H1 (cell line): ENCODE measurements at regions not wholly inside any gene's neighbourhood (a gene's known extent, or its start where the extent isn't known, plus 50 kb on each side); places are given as distances from the start of the nearest gene placed in this dataset.
A peak's percentile ranks its signal among the peaks of the same experiment; 100 is the strongest.

Source experiments
- ASH2L ChIP-seq: fragments of 200-600, 300-600 bp; sonication (generic); IDR thresholded peaks from one replicate; pipeline ENCODE4 v1.7.1; 2017; ENCODE audit warnings: low read length
- BCL11A ChIP-seq, 2 experiments: IDR thresholded peaks; one replicate each; pipeline ENCODE4 v1.6.1; 2011; ENCODE audit warnings: low read depth in 2 of 2, low read length in 2 of 2, mild to moderate bottlenecking in 2 of 2
- JUN ChIP-seq: IDR thresholded peaks from 2 replicates; pipeline ENCODE4 v1.6.1; 2011; ENCODE audit warnings: low read depth, mild to moderate bottlenecking, improper control_type of control experiment, low read length
- NANOG ChIP-seq: IDR thresholded peaks from 2 replicates; pipeline ENCODE4 v1.6.1; 2011; ENCODE audit warnings: low read length, low read depth, mild to moderate bottlenecking, inconsistent platforms; ENCODE audit not compliant: insufficient read depth, poor library complexity, severe bottlenecking
- POU5F1 ChIP-seq: IDR thresholded peaks from 2 replicates; pipeline ENCODE4 v1.6.1; 2011; ENCODE audit warnings: low read depth, mild to moderate bottlenecking, low read length, moderate library complexity
- RFX5 ChIP-seq: IDR thresholded peaks from 2 replicates; pipeline ENCODE4 v1.6.1; 2011; ENCODE audit warnings: low read depth, low read length, improper control_type of control experiment, borderline replicate concordance
- SP1 ChIP-seq: IDR thresholded peaks from 2 replicates; pipeline ENCODE4 v1.6.1; 2011; ENCODE audit warnings: low read depth, low read length
- TAF1 ChIP-seq: IDR thresholded peaks from 2 replicates; pipeline ENCODE4 v1.6.1; 2011; ENCODE audit warnings: mild to moderate bottlenecking, low read depth, low read length
- TCF12 ChIP-seq: IDR thresholded peaks from 2 replicates; pipeline ENCODE4 v1.6.1; 2011; ENCODE audit warnings: low read depth, mild to moderate bottlenecking, low read length
- TF ChIP-seq, protein P1 (sequence below): fragments of 300-600 bp; sonication (generic); IDR thresholded peaks from 2 replicates; pipeline ENCODE4 v1.7.1; 2012; ENCODE audit warnings: low read length, moderate library complexity, mild to moderate bottlenecking, inconsistent platforms; ENCODE audit not compliant: insufficient replicate concordance
- TF ChIP-seq, protein P2 (sequence below): IDR thresholded peaks from 2 replicates; pipeline ENCODE4 v1.6.1; 2011; ENCODE audit warnings: low read length, improper control_type of control experiment

DNA sequence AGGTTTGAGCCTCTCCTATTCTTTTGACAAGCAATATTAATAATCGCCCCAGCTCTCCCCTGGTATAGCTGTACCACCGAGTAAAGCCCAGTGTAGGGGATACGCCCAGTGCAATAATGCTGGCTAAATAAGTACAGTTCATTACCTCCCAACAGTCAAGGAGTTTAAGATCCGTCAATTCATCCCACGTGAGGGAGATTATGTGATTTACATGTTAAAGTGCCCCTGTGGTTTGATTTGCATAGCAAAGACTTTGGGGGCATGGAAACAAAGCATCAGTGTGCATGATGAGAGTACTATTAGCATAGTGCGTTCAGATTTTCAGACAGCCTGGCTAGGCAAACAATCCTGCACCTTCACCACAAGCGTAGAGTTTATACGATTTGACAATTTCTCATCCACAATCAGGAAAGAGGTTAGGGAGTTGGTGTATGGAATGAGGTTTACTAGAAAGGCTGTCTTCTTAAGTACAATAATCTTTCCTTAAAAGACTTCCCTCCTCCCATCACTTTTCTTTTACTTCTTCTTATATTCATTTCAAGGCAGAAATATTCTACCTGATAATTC lies 754.0 kb downstream of the DIAPH3 start (continued):
- TF ChIP-seq, protein P1, sequence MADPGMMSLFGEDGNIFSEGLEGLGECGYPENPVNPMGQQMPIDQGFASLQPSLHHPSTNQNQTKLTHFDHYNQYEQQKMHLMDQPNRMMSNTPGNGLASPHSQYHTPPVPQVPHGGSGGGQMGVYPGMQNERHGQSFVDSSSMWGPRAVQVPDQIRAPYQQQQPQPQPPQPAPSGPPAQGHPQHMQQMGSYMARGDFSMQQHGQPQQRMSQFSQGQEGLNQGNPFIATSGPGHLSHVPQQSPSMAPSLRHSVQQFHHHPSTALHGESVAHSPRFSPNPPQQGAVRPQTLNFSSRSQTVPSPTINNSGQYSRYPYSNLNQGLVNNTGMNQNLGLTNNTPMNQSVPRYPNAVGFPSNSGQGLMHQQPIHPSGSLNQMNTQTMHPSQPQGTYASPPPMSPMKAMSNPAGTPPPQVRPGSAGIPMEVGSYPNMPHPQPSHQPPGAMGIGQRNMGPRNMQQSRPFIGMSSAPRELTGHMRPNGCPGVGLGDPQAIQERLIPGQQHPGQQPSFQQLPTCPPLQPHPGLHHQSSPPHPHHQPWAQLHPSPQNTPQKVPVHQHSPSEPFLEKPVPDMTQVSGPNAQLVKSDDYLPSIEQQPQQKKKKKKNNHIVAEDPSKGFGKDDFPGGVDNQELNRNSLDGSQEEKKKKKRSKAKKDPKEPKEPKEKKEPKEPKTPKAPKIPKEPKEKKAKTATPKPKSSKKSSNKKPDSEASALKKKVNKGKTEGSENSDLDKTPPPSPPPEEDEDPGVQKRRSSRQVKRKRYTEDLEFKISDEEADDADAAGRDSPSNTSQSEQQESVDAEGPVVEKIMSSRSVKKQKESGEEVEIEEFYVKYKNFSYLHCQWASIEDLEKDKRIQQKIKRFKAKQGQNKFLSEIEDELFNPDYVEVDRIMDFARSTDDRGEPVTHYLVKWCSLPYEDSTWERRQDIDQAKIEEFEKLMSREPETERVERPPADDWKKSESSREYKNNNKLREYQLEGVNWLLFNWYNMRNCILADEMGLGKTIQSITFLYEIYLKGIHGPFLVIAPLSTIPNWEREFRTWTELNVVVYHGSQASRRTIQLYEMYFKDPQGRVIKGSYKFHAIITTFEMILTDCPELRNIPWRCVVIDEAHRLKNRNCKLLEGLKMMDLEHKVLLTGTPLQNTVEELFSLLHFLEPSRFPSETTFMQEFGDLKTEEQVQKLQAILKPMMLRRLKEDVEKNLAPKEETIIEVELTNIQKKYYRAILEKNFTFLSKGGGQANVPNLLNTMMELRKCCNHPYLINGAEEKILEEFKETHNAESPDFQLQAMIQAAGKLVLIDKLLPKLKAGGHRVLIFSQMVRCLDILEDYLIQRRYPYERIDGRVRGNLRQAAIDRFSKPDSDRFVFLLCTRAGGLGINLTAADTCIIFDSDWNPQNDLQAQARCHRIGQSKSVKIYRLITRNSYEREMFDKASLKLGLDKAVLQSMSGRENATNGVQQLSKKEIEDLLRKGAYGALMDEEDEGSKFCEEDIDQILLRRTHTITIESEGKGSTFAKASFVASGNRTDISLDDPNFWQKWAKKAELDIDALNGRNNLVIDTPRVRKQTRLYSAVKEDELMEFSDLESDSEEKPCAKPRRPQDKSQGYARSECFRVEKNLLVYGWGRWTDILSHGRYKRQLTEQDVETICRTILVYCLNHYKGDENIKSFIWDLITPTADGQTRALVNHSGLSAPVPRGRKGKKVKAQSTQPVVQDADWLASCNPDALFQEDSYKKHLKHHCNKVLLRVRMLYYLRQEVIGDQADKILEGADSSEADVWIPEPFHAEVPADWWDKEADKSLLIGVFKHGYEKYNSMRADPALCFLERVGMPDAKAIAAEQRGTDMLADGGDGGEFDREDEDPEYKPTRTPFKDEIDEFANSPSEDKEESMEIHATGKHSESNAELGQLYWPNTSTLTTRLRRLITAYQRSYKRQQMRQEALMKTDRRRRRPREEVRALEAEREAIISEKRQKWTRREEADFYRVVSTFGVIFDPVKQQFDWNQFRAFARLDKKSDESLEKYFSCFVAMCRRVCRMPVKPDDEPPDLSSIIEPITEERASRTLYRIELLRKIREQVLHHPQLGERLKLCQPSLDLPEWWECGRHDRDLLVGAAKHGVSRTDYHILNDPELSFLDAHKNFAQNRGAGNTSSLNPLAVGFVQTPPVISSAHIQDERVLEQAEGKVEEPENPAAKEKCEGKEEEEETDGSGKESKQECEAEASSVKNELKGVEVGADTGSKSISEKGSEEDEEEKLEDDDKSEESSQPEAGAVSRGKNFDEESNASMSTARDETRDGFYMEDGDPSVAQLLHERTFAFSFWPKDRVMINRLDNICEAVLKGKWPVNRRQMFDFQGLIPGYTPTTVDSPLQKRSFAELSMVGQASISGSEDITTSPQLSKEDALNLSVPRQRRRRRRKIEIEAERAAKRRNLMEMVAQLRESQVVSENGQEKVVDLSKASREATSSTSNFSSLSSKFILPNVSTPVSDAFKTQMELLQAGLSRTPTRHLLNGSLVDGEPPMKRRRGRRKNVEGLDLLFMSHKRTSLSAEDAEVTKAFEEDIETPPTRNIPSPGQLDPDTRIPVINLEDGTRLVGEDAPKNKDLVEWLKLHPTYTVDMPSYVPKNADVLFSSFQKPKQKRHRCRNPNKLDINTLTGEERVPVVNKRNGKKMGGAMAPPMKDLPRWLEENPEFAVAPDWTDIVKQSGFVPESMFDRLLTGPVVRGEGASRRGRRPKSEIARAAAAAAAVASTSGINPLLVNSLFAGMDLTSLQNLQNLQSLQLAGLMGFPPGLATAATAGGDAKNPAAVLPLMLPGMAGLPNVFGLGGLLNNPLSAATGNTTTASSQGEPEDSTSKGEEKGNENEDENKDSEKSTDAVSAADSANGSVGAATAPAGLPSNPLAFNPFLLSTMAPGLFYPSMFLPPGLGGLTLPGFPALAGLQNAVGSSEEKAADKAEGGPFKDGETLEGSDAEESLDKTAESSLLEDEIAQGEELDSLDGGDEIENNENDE, result peak; percentile 83
- TF ChIP-seq TCF12 (peak; percentile 76; the same call in 1 of the 2 replicates), NANOG (peak; percentile 94), JUN (no peak), RFX5 (no peak), BCL11A (IDR thresholded peaks at IDR 0.05; ENCODE audit: low read depth in 2 of 2, low read length in 2 of 2) (peak in 1 of 2 experiments; percentile 91), SP1 (peak; percentile 72), POU5F1 (peak; percentile 99), TAF1 (no peak), ASH2L (peak; percentile 39)
- TF ChIP-seq, protein P2, sequence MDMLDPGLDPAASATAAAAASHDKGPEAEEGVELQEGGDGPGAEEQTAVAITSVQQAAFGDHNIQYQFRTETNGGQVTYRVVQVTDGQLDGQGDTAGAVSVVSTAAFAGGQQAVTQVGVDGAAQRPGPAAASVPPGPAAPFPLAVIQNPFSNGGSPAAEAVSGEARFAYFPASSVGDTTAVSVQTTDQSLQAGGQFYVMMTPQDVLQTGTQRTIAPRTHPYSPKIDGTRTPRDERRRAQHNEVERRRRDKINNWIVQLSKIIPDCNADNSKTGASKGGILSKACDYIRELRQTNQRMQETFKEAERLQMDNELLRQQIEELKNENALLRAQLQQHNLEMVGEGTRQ, result peak; percentile 63; the same call in 1 of the 2 replicates
